IPS-18c (cell line): ENCODE measurements at regions not wholly inside any gene's neighbourhood (a gene's known extent, or its start where the extent isn't known, plus 50 kb on each side); places are given as distances from the start of the nearest gene placed in this dataset.
"Not testable (repeated sequence)": the region's sequence is repeated elsewhere in the genome, so short reads cannot be mapped to it uniquely, and the experiment has no call there.

Source experiments
- H3K4me3 ChIP-seq: 2 replicates; pipeline ENCODE4 v1.7.0; 2013; ENCODE audit warnings: low read depth, mild to moderate bottlenecking, low read length, moderate library complexity; ENCODE audit not compliant: insufficient read depth
- H3K9me3 ChIP-seq: one replicate; pipeline ENCODE4 v1.6.1; 2013; ENCODE audit warnings: mild to moderate bottlenecking, low read length, moderate library complexity; ENCODE audit not compliant: control insufficient read depth, insufficient read depth

DNA sequence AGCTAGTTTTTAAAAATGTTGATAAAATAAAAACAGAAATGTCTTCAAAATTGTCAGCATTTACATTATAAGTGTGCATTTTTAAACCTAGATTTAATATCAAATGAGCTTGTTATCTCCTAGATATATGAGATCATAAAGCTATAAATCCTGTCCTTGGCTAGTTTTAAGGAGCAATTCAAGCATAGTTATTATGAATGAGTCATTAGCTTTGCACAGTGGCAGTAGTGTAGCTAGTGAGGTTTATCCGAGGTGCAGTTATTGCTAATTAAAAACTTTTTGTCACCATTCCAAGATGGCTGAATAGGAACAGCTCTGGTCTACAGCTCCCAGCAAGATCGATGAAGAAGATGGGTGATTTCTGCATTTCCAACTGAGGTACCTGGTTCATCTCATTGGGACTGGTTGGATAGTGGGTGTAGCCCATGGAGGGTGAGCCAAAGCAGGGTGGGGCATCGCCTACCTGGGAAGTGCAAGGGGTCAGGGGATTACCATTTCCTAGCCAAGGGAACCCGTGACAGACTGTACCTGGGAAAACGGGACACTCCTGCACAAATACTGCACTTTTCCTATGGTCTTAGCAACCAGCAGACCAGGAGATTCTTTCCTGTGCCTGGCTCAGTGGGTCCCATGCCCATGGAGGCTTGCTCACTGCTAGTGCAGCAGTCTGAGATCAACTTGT, 108.8 kb upstream of the SYNCRIP start:
- Histone ChIP-seq H3K4me3 (no peak overlapping the region), H3K9me3 (peaks cover 2% of the 10 kb centered on the region)

GRCh38 chr6:85750146-85750545, 107.5 kb upstream of the SYNCRIP start:
- not testable (repeated sequence) for H3K9me3 ChIP-seq, H3K4me3 ChIP-seq

- H3K9me3 ChIP-seq, result peaks cover 2% of the 10 kb centered on the region
Measured at GRCh38 chr6:85749236-85749635, 106.5 kb upstream of the SYNCRIP start.

DNA sequence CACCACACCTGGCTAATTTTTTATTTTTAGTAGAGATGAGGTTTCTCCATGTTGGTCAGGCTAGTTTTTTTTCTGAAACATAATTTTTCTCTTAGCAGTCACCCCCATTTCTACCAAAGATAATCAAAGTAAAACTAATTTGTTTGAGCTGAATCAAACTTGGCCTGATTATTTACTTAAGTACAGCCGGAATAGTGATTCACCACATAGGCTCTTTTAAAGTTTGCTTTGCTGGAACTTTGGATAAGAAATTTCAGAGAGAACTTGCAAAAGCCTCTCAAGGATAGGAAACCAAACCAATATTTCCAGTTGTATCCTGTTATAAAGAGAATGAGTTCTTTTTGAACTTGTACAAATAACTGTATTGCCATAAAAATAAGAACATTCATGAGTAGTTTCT, 105.0 kb upstream of the SYNCRIP start:
- H3K4me3 ChIP-seq, result no peak overlapping the region

More at GRCh38 chr6:85749236-85749635, 106.5 kb upstream of the SYNCRIP start:
- no peak overlapping the region for H3K4me3 ChIP-seq

GRCh38 chr6:85747093-85747492, 104.4 kb upstream of the SYNCRIP start:
- Histone ChIP-seq H3K4me3 (no peak overlapping the region), H3K9me3 (peaks cover 2% of the 10 kb centered on the region)

More for the DNA sequence above, 105.0 kb upstream of the SYNCRIP start:
- peaks cover 2% of the 10 kb centered on the region for H3K9me3 ChIP-seq

- H3K9me3 ChIP-seq, result peaks cover 2% of the 10 kb centered on the region
- H3K4me3 ChIP-seq, result no peak overlapping the region
Measured at GRCh38 chr6:85744433-85744970, 101.8 kb upstream of the SYNCRIP start.

GRCh38 chr6:85726206-85726605, 83.5 kb upstream of the SYNCRIP start:
- Histone ChIP-seq H3K9me3 (peaks cover 4% of the 10 kb centered on the region), H3K4me3 (no peak overlapping the region)

GRCh38 chr6:85715797-85716196, 73.1 kb upstream of the SYNCRIP start:
- H3K4me3 ChIP-seq, result no peak overlapping the region
- no peaks in the 10 kb centered on the region for H3K9me3 ChIP-seq

DNA sequence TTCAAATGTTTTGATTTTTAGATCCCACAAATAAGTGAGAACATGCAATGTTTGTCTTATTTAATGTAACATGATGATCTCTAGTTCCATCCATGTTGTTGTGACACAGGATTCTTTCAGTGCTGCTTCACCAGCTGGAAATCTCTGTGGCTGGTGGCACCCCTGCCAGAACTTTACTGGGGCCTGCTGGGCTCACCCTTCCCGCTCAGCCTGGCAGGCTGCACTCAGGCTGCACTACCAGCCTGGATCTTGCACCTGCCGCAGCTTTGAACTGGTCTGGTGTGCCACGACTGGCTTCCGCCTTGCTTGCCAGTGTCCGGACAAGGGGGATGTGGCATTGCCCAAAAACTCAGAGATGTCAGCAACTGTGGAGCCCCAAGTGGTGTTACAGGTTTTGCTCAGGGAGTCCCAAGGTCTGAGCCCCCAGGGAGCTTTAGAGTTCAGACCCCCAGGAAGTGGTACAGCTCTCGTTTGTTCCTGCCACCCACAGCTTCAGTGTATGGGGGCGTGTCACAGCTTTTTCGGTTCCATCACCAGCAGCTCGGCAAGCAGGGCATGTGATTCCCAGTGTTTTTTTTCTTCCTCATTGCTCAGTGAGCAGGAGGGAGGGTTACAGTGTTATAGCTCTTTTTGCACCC, 72.3 kb upstream of the SYNCRIP start:
- Histone ChIP-seq H3K4me3 (no peak overlapping the region), H3K9me3 (no peaks in the 10 kb centered on the region)

- Histone ChIP-seq H3K9me3 (no peaks in the 10 kb centered on the region), H3K4me3 (no peak overlapping the region)
Measured at GRCh38 chr6:85712346-85712745, 69.7 kb upstream of the SYNCRIP start.

GRCh38 chr6:85707515-85708145, 64.9 kb upstream of the SYNCRIP start:
- not testable (repeated sequence) for H3K9me3 ChIP-seq

DNA sequence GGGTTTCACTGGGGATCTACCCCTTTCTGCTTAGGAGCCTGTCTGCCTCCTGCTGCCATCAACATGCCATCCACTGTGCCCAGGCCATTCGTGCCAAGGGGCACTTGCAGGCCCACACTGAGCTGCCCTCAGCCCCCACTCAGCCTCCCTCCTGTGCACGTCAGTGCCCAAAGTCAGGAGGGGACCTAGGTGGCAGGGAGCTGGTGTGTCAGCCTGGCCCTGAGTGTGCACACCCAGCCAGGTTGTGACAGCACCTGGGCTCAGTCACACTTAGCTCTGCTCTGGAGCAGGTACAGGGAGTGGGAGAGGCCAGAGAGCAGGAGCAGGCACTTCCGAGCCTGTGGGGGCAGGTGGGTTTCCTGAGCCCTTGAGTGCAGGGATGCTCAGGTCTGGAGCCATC, 63.6 kb upstream of the SYNCRIP start:
- Histone ChIP-seq H3K9me3 (peaks cover 2% of the 10 kb centered on the region), H3K4me3 (no peak overlapping the region)

More at GRCh38 chr6:85707515-85708145, 64.9 kb upstream of the SYNCRIP start:
- not testable (repeated sequence) for H3K4me3 ChIP-seq

GRCh38 chr6:85705220-85705619, 62.5 kb upstream of the SYNCRIP start:
- H3K4me3 ChIP-seq, result no peak overlapping the region
- H3K9me3 ChIP-seq, result peaks cover 2% of the 10 kb centered on the region

DNA sequence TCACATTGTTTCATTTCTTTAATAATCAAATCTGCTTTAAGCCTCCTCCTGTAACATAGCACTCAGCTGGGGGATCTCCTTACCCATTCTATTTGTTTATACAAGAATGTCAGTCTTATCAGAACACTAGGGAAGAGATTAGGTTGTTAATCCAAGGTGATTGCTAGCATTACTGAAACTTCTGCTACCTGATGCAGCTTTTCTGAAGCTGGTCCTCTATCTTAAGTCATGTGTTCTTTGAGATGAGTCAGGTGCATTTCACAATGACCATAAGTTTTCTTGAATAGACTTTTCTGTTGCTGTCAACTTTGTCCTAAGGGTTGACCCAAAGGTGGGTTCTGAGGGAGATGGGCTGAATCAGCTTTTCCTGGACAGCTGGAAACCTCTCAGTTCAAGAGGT, 60.7 kb upstream of the SYNCRIP start:
- Histone ChIP-seq H3K9me3 (peaks cover 2% of the 10 kb centered on the region), H3K4me3 (no peak overlapping the region)
